Body of pancreas (tissue), 4 donors: ENCODE measurements at regions not wholly inside any gene's neighbourhood (a gene's known extent, or its start where the extent isn't known, plus 50 kb on each side); places are given as distances from the start of the nearest gene placed in this dataset.

ENCODE experiments used
- ATAC-seq: fragments of 150-250 bp; one replicate; pipeline ENCODE4 v1.9.1; 2016
- DNase-seq, 4 donors: peaks; one replicate each; pipeline ENCODE4 v3.0.0-alpha.2; 2019
- H3K27ac ChIP-seq, 4 donors: fragments of 200-600 bp; sonication (generic); 1 replicate in 3 of 4; 2 replicates in 1 of 4; pipeline versions ENCODE4 v1.5.1 to v1.6.1; 2016 to 2019; ENCODE audit warnings: mild to moderate bottlenecking in 1 of 4, mixed read lengths in 1 of 4, moderate library complexity in 1 of 4
- H3K27me3 ChIP-seq, 2 donors: fragments of 200-600 bp; sonication (generic); one replicate each; pipeline ENCODE4 v1.6.0; 2016; ENCODE audit warnings: mild to moderate bottlenecking in 1 of 2
- H3K36me3 ChIP-seq, 2 donors: fragments of 200-600 bp; sonication (generic); replicated peaks in 1 of 2; 2 replicates each; pipeline ENCODE4 v1.5.1; 2016; ENCODE audit warnings: low read depth in 2 of 2; ENCODE audit not compliant: insufficient read depth in 1 of 2
- H3K4me1 ChIP-seq: fragments of 200-600 bp; sonication (generic); one replicate; pipeline ENCODE4 v1.6.0; 2016
- H3K4me3 ChIP-seq, 2 donors: fragments of 200-600 bp; sonication (generic); 1 replicate in 1 of 2; 2 replicates in 1 of 2; pipeline ENCODE4 v1.5.1; 2016 to 2019
- H3K9me3 ChIP-seq, 3 donors: fragments of 200-600 bp; sonication (generic); 1 replicate in 2 of 3; 2 replicates in 1 of 3; pipeline ENCODE4 v1.5.1; 2016
- CTCF ChIP-seq, 7 experiments: fragments of 450-650 bp in 4 of 7; fragments of 200-600 bp in 3 of 7; sonication (generic) in 3 of 7; IDR thresholded peaks; one replicate each; pipeline ENCODE4 v1.5.1; 2016 to 2019; ENCODE audit warnings: antibody characterized with exemption in 7 of 7
- POLR2A ChIP-seq, 3 donors: fragments of 450-650 bp; IDR thresholded peaks; one replicate each; pipeline ENCODE4 v1.6.1; 2016; ENCODE audit warnings: antibody characterized with exemption in 3 of 3, mild to moderate bottlenecking in 2 of 3
- WGBS, 2 donors: methylation state at CpG; one replicate each; pipeline ENCODE4 v1.1.5; 2017; 5-methylcytosine and 5-hydroxymethylcytosine counted together
- intact Hi-C: fragments of 100-400 bp; cut with DNase I; formaldehyde crosslinking; loops from one replicate; pipeline ENCODE4 v1.15.1; 2023

- intact Hi-C loops, result no loop called here
- DNase-seq, result no peak
- H3K27ac ChIP-seq, result no peak overlapping the region
- H3K27me3 ChIP-seq, result no peaks in the 10 kb centered on the region
- no peaks in the 10 kb centered on the region for H3K36me3 ChIP-seq
- no peak for ATAC-seq
- 70 to 86% methylated on average over 5 of the region's 5 CpGs for WGBS, 2 donors
- H3K4me3 ChIP-seq, result no peak overlapping the region
- H3K4me1 ChIP-seq, result no peaks in the 10 kb centered on the region
- no peak for TF ChIP-seq POLR2A (IDR thresholded peaks at IDR 0.05)
- TF ChIP-seq CTCF (IDR thresholded peaks at IDR 0.05), result no peak
- no peaks in the 10 kb centered on the region for H3K9me3 ChIP-seq
Measured at GRCh38 chr6:115735610-115736009, 325.1 kb downstream of the FRK start.

GRCh38 chr6:115733426-115733825, 327.3 kb downstream of the FRK start:
- H3K36me3 ChIP-seq, result no peaks in the 10 kb centered on the region
- H3K27me3 ChIP-seq, result no peaks in the 10 kb centered on the region
- intact Hi-C loops, result no loop called here

GRCh38 chr6:115729036-115729435, 331.7 kb downstream of the FRK start:
- 79 to 88% methylated on average over 2 to 5 of the region's 5 CpGs for WGBS, 2 donors
- no peaks in the 10 kb centered on the region for H3K27me3 ChIP-seq
- ATAC-seq (no peak), DNase-seq (no peak)
- no peaks in the 10 kb centered on the region for H3K4me1 ChIP-seq
- H3K27ac ChIP-seq, result no peak overlapping the region
- H3K4me3 ChIP-seq, result no peak overlapping the region
- no peaks in the 10 kb centered on the region for H3K36me3 ChIP-seq
- intact Hi-C loops, result no loop called here
- TF ChIP-seq CTCF (IDR thresholded peaks at IDR 0.05) (no peak), POLR2A (IDR thresholded peaks at IDR 0.05) (no peak)
- H3K9me3 ChIP-seq, result no peaks in the 10 kb centered on the region

More at GRCh38 chr6:115733426-115733825, 327.3 kb downstream of the FRK start:
- H3K27ac ChIP-seq, result no peak overlapping the region
- H3K9me3 ChIP-seq, result no peaks in the 10 kb centered on the region
- H3K4me1 ChIP-seq, result no peaks in the 10 kb centered on the region
- ATAC-seq, result no peak
- H3K4me3 ChIP-seq, result no peak overlapping the region
- DNase-seq, result no peak
- TF ChIP-seq CTCF (IDR thresholded peaks at IDR 0.05), result no peak
- no peak for TF ChIP-seq POLR2A (IDR thresholded peaks at IDR 0.05)

GRCh38 chr6:115728171-115728570, 332.5 kb downstream of the FRK start:
- H3K36me3 ChIP-seq, result no peaks in the 10 kb centered on the region
- DNase-seq, result no peak
- no peak for ATAC-seq
- H3K9me3 ChIP-seq, result no peaks in the 10 kb centered on the region
- intact Hi-C loops, result no loop called here
- no peaks in the 10 kb centered on the region for H3K4me1 ChIP-seq
- no peak for TF ChIP-seq POLR2A (IDR thresholded peaks at IDR 0.05)
- no peak for TF ChIP-seq CTCF (IDR thresholded peaks at IDR 0.05)
- no peak overlapping the region for H3K4me3 ChIP-seq
- H3K27ac ChIP-seq, result no peak overlapping the region
- no peaks in the 10 kb centered on the region for H3K27me3 ChIP-seq

GRCh38 chr6:115721564-115721963, 339.1 kb downstream of the FRK start:
- Histone ChIP-seq H3K27ac (no peak overlapping the region), H3K27me3 (no peaks in the 10 kb centered on the region), H3K36me3 (no peaks in the 10 kb centered on the region), H3K4me3 (no peak overlapping the region), H3K4me1 (no peaks in the 10 kb centered on the region), H3K9me3 (no peaks in the 10 kb centered on the region)
- no peak for DNase-seq
- ATAC-seq, result no peak
- TF ChIP-seq POLR2A (IDR thresholded peaks at IDR 0.05) (no peak), CTCF (IDR thresholded peaks at IDR 0.05) (no peak)
- WGBS, 2 donors, result 73 to 78% methylated on average over 2 of the region's 2 CpGs
- intact Hi-C loops, result no loop called here
